ENCODE measurements at regions not wholly inside any gene's neighbourhood (a gene's known extent, or its start where the extent isn't known, plus 50 kb on each side); places are given as distances from the start of the nearest gene placed in this dataset.

- no peaks in the 10 kb centered on the region for H3K9me3 ChIP-seq
- no peaks in the 10 kb centered on the region for H3K79me2 ChIP-seq (ENCODE audit: insufficient read depth)
- DNase-seq: peak; percentile 3
- H3K9me2 ChIP-seq: no peaks in the 10 kb centered on the region
- H3K4me2 ChIP-seq: no peak overlapping the region
- ChIA-PET CTCF (interaction anchor here (1.9 kb wide), 1 partner anchor 12 kb away, joined by 5 read pairs; no protein-coding TSS in a partner anchor), POLR2A (interaction anchor here (1.1 kb wide), 1 partner anchor 16 kb away, joined by 4 read pairs; no protein-coding TSS in a partner anchor)
- H3K27ac ChIP-seq (ENCODE audit: low read depth in 2 of 2, low read length in 1 of 2): no peak overlapping the region
- H3K4me3 ChIP-seq (ENCODE audit: low read depth in 2 of 2, low read length in 1 of 2): no peak overlapping the region
- WGBS (ENCODE audit: low lambda C conversion rate): 64% methylated on average over 11 of the region's 15 CpGs
- no peaks in the 10 kb centered on the region for H3K27me3 ChIP-seq (ENCODE audit: insufficient read depth)
- H2AFZ ChIP-seq (ENCODE audit: low read depth): no peak overlapping the region
- no peaks in the 10 kb centered on the region for H4K20me1 ChIP-seq (ENCODE audit: insufficient read depth)
- no peak overlapping the region for H3K9ac ChIP-seq
- peaks cover 0 to 17% of the 10 kb centered on the region in 2 experiments; a peak in 1 of 4 replicates for H3K4me1 ChIP-seq (ENCODE audit: control insufficient read depth in 1 of 2, insufficient read depth in 2 of 2, low read depth in 1 of 2, low read length in 1 of 2)
- no peaks in the 10 kb centered on the region for H3F3A ChIP-seq (replicated peaks; ENCODE audit: insufficient read depth)
- H3K36me3 ChIP-seq (replicated peaks in 1 of 2; ENCODE audit: control insufficient read depth in 1 of 2, insufficient read depth in 2 of 2, low read length in 1 of 2): no peaks in the 10 kb centered on the region
- TF ChIP-seq NRF1 (IDR thresholded peaks at IDR 0.05; ENCODE audit: low read depth, low read length) (no peak), EP300 (IDR thresholded peaks at IDR 0.05; ENCODE audit: borderline replicate concordance in 1 of 2, low read depth in 1 of 2, low read length in 1 of 2) (no peak)
These were observed 120.3 kb upstream of the PRR20G start for GRCh38 chr3:127408022-127408683.

- WGBS (ENCODE audit: low lambda C conversion rate): 71% methylated on average over 13 of the region's 13 CpGs
- Histone ChIP-seq H4K20me1 (ENCODE audit: insufficient read depth) (no peaks in the 10 kb centered on the region), H3K4me1 (ENCODE audit: control insufficient read depth in 1 of 2, insufficient read depth in 2 of 2, low read depth in 1 of 2, low read length in 1 of 2) (peaks cover 0 to 17% of the 10 kb centered on the region in 2 experiments; a peak in 1 of 4 replicates), H3K4me3 (ENCODE audit: low read depth in 2 of 2, low read length in 1 of 2) (no peak overlapping the region), H2AFZ (ENCODE audit: low read depth) (no peak overlapping the region), H3K36me3 (replicated peaks in 1 of 2; ENCODE audit: control insufficient read depth in 1 of 2, insufficient read depth in 2 of 2, low read length in 1 of 2) (no peaks in the 10 kb centered on the region), H3K27ac (ENCODE audit: low read depth in 2 of 2, low read length in 1 of 2) (no peak overlapping the region), H3K79me2 (ENCODE audit: insufficient read depth) (no peaks in the 10 kb centered on the region), H3F3A (replicated peaks; ENCODE audit: insufficient read depth) (no peaks in the 10 kb centered on the region), H3K27me3 (ENCODE audit: insufficient read depth) (no peaks in the 10 kb centered on the region), H3K9me2 (no peaks in the 10 kb centered on the region), H3K9me3 (no peaks in the 10 kb centered on the region), H3K4me2 (no peak overlapping the region), H3K9ac (no peak overlapping the region)
- CTCF ChIA-PET: interaction anchor here (0.8 to 2.7 kb wide), 3 partner anchors 19 to 38 kb away, joined by 4 to 10 read pairs (median 4); no protein-coding TSS in a partner anchor
- DNase-seq: peak; percentile 6
- POLR2A ChIA-PET: no interaction called here
- TF ChIP-seq GABPA (IDR thresholded peaks at IDR 0.05; ENCODE audit: low read depth) (no peak), USF2 (IDR thresholded peaks at IDR 0.05; ENCODE audit: borderline replicate concordance, low read depth, low read length) (no peak), SIN3A (IDR thresholded peaks at IDR 0.05; ENCODE audit: borderline replicate concordance, low read depth, low read length) (no peak), REST (IDR thresholded peaks at IDR 0.05; ENCODE audit: low read depth, low read length) (no peak)
These were observed 119.4 kb upstream of the PRR20G start for GRCh38 chr3:127407026-127407939.

Data from SK-N-SH (cell line).